Kidney glomerular epithelial cell (primary cell): ENCODE measurements at regions not wholly inside any gene's neighbourhood (a gene's known extent, or its start where the extent isn't known, plus 50 kb on each side); places are given as distances from the start of the nearest gene placed in this dataset.
"Not testable (repeated sequence)": the region's sequence is repeated elsewhere in the genome, so short reads cannot be mapped to it uniquely, and the experiment has no call there.

Experiments
- DNase-seq: peaks from one replicate; lab custom pipeline; 2025; lab: John Stamatoyannopoulos, UW

- not testable (repeated sequence) for DNase-seq
Observed at GRCh38 chr16:88164196-88165039, 213.2 kb downstream of the BANP start.

- not testable (repeated sequence) for DNase-seq
Observed at GRCh38 chr16:88165040-88165544, 213.9 kb downstream of the BANP start.

- DNase-seq, result not testable (repeated sequence)
Observed at GRCh38 chr16:88165683-88166082, 214.4 kb downstream of the BANP start.

GRCh38 chr16:88166209-88166773, 215.1 kb downstream of the BANP start:
- DNase-seq, result not testable (repeated sequence)

GRCh38 chr16:88167798-88168556, 214.8 kb upstream of the ZNF469 start:
- not testable (repeated sequence) for DNase-seq

- DNase-seq, result not testable (repeated sequence)
Observed at GRCh38 chr16:88168557-88168949, 214.2 kb upstream of the ZNF469 start.

- not testable (repeated sequence) for DNase-seq
Observed at GRCh38 chr16:88169136-88169830, 213.5 kb upstream of the ZNF469 start.

GRCh38 chr16:88169831-88170165, 213.0 kb upstream of the ZNF469 start:
- not testable (repeated sequence) for DNase-seq

GRCh38 chr16:88170528-88170991, 212.2 kb upstream of the ZNF469 start:
- DNase-seq, result no peak

GRCh38 chr16:88171126-88171525, 211.6 kb upstream of the ZNF469 start:
- not testable (repeated sequence) for DNase-seq

GRCh38 chr16:88176184-88176583, 206.6 kb upstream of the ZNF469 start:
- DNase-seq, result not testable (repeated sequence)

- not testable (repeated sequence) for DNase-seq
Observed at GRCh38 chr16:88176591-88177180, 206.1 kb upstream of the ZNF469 start.

GRCh38 chr16:88178251-88178650, 204.5 kb upstream of the ZNF469 start:
- DNase-seq, result not testable (repeated sequence)

GRCh38 chr16:88178896-88179295, 203.9 kb upstream of the ZNF469 start:
- DNase-seq, result not testable (repeated sequence)

GRCh38 chr16:88182967-88183881, 199.5 kb upstream of the ZNF469 start:
- DNase-seq, result not testable (repeated sequence)

- DNase-seq, result not testable (repeated sequence)
Observed at GRCh38 chr16:88184053-88184452, 198.7 kb upstream of the ZNF469 start.

GRCh38 chr16:88184566-88185355, 198.0 kb upstream of the ZNF469 start:
- not testable (repeated sequence) for DNase-seq

- DNase-seq, result not testable (repeated sequence)
Observed at GRCh38 chr16:88185406-88185805, 197.4 kb upstream of the ZNF469 start.
